Hepatocyte (in vitro differentiated cells): ENCODE measurements at regions not wholly inside any gene's neighbourhood (a gene's known extent, or its start where the extent isn't known, plus 50 kb on each side); places are given as distances from the start of the nearest gene placed in this dataset.

Experiments used
- DNase-seq: peaks from one replicate; pipeline ENCODE4 v3.0.0-alpha.2; 2016; ENCODE audit warnings: low spot score
- H2AFZ ChIP-seq: fragments of 200-600 bp; sonication (generic); 2 replicates; pipeline ENCODE4 v1.6.0; 2016; ENCODE audit warnings: antibody characterized with exemption, mild to moderate bottlenecking
- H3K27ac ChIP-seq: fragments of 200-600 bp; sonication (generic); 2 replicates; pipeline ENCODE4 v1.5.1; 2016; ENCODE audit warnings: mild to moderate bottlenecking
- H3K27me3 ChIP-seq: fragments of 200-600 bp; sonication (generic); 2 replicates; pipeline ENCODE4 v1.6.1; 2016
- H3K36me3 ChIP-seq: fragments of 200-600 bp; sonication (generic); replicated peaks from 2 replicates; pipeline ENCODE4 v1.5.1; 2016; ENCODE audit warnings: low read depth; ENCODE audit not compliant: insufficient read depth
- H3K4me1 ChIP-seq: fragments of 200-600 bp; sonication (generic); 2 replicates; pipeline ENCODE4 v1.5.1; 2016; ENCODE audit warnings: mild to moderate bottlenecking, moderate library complexity; ENCODE audit not compliant: insufficient read depth
- H3K4me2 ChIP-seq: fragments of 200-600 bp; sonication (generic); 2 replicates; pipeline ENCODE4 v1.6.0; 2016
- H3K4me3 ChIP-seq: fragments of 200-600 bp; sonication (generic); 2 replicates; pipeline ENCODE4 v1.5.1; 2016; ENCODE audit warnings: mild to moderate bottlenecking
- H3K79me2 ChIP-seq: fragments of 200-600 bp; sonication (generic); 2 replicates; pipeline ENCODE4 v1.6.0; 2017; ENCODE audit warnings: mild to moderate bottlenecking
- H3K9me2 ChIP-seq: fragments of 200-600 bp; sonication (generic); replicated peaks from 2 replicates; pipeline ENCODE4 v1.6.0; 2017; ENCODE audit warnings: mild to moderate bottlenecking; ENCODE audit not compliant: insufficient read depth
- H3K9me3 ChIP-seq: fragments of 200-600 bp; sonication (generic); 2 replicates; pipeline ENCODE4 v1.5.1; 2016; ENCODE audit warnings: low read depth, mild to moderate bottlenecking
- H4K20me1 ChIP-seq: fragments of 200-600 bp; sonication (generic); 2 replicates; pipeline ENCODE4 v1.6.0; 2016; ENCODE audit warnings: mild to moderate bottlenecking; ENCODE audit not compliant: insufficient read depth, poor library complexity, severe bottlenecking
- EZH2 ChIP-seq: fragments of 200-600 bp; sonication (generic); IDR thresholded peaks from 2 replicates; pipeline ENCODE4 v1.6.1; 2016; ENCODE audit warnings: antibody characterized with exemption, mild to moderate bottlenecking, borderline replicate concordance
- EZH2phosphoT487 ChIP-seq: fragments of 200-600 bp; sonication (generic); IDR thresholded peaks from one replicate; pipeline ENCODE4 v1.6.1; 2018; ENCODE audit warnings: antibody characterized with exemption, mild to moderate bottlenecking, low read depth, moderate library complexity; ENCODE audit not compliant: unreplicated experiment, severe bottlenecking
- WGBS: methylation state at CpG from one replicate; pipeline ENCODE4 v1.1.6; 2016; ENCODE audit warnings: low lambda C conversion rate; ENCODE audit errors: missing lambda C conversion rate; 5-methylcytosine and 5-hydroxymethylcytosine counted together
- TF ChIP-seq, protein P1 (sequence below): fragments of 200-600 bp; sonication (generic); IDR thresholded peaks from 2 replicates; pipeline ENCODE4 v1.5.1; 2016; ENCODE audit warnings: antibody characterized with exemption, mild to moderate bottlenecking; ENCODE audit not compliant: poor library complexity

DNA sequence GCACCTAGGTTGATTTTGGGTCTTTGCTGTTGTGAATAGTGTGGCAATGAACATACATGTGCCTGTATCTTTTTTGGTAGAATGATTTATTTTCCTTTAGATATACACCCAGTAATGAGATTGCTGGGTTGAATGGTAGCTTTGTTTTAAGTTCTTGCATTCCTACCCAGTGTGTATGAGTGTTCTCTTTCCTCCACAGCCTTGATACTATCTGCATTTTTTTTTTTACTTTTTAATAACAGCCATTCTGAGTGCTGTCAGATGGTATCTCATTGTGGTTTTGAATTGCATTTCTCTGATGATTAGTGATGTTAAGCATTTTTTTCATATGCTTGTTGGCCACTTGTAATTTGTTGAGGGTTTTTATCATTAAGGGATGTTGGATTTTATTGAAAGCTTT lies 351.8 kb upstream of the GNPDA2 start:
- H3K4me1 ChIP-seq: no peaks in the 10 kb centered on the region
- no peak overlapping the region for H3K4me2 ChIP-seq
- no peak for DNase-seq
- no peak overlapping the region for H3K4me3 ChIP-seq
- no peaks in the 10 kb centered on the region for H3K36me3 ChIP-seq
- no peak overlapping the region for H3K27ac ChIP-seq
- H3K79me2 ChIP-seq: no peaks in the 10 kb centered on the region
- no peak overlapping the region for H2AFZ ChIP-seq
- no peaks in the 10 kb centered on the region for H4K20me1 ChIP-seq
- H3K9me2 ChIP-seq: no peaks in the 10 kb centered on the region
- TF ChIP-seq EZH2 (no peak), EZH2phosphoT487 (no peak)
- TF ChIP-seq, protein P1, sequence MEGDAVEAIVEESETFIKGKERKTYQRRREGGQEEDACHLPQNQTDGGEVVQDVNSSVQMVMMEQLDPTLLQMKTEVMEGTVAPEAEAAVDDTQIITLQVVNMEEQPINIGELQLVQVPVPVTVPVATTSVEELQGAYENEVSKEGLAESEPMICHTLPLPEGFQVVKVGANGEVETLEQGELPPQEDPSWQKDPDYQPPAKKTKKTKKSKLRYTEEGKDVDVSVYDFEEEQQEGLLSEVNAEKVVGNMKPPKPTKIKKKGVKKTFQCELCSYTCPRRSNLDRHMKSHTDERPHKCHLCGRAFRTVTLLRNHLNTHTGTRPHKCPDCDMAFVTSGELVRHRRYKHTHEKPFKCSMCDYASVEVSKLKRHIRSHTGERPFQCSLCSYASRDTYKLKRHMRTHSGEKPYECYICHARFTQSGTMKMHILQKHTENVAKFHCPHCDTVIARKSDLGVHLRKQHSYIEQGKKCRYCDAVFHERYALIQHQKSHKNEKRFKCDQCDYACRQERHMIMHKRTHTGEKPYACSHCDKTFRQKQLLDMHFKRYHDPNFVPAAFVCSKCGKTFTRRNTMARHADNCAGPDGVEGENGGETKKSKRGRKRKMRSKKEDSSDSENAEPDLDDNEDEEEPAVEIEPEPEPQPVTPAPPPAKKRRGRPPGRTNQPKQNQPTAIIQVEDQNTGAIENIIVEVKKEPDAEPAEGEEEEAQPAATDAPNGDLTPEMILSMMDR: no peak
- H3K9me3 ChIP-seq: no peaks in the 10 kb centered on the region
- H3K27me3 ChIP-seq: no peaks in the 10 kb centered on the region

DNA sequence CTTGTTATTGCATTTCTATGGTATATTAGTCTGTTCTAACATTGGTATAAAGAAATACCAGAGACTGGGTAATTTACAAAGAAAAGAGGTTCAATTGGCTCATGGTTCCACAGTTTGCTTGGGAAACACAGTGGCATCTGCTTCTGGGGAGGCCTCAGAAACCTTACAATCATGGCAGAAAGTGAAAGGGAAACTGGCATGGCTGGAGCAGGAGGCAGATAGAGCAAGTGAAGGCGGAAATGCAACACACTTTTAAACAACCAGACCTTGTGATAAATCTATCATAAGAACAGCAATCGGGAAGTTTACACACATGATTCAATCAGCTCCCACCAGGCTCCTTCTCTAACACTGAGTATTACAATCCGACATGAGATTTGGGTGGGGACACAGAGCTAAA lies 346.6 kb upstream of the GNPDA2 start:
- Histone ChIP-seq H3K79me2 (no peaks in the 10 kb centered on the region), H3K4me1 (no peaks in the 10 kb centered on the region), H3K9me3 (no peaks in the 10 kb centered on the region), H3K27me3 (no peaks in the 10 kb centered on the region), H3K9me2 (no peaks in the 10 kb centered on the region), H3K27ac (no peak overlapping the region), H3K36me3 (no peaks in the 10 kb centered on the region), H4K20me1 (no peaks in the 10 kb centered on the region), H3K4me2 (no peak overlapping the region), H3K4me3 (no peak overlapping the region), H2AFZ (no peak overlapping the region)
- TF ChIP-seq, protein P1: no peak
- TF ChIP-seq EZH2phosphoT487 (no peak), EZH2 (no peak)
- DNase-seq: no peak
- 93% methylated on average over 3 of the region's 3 CpGs for WGBS

DNA sequence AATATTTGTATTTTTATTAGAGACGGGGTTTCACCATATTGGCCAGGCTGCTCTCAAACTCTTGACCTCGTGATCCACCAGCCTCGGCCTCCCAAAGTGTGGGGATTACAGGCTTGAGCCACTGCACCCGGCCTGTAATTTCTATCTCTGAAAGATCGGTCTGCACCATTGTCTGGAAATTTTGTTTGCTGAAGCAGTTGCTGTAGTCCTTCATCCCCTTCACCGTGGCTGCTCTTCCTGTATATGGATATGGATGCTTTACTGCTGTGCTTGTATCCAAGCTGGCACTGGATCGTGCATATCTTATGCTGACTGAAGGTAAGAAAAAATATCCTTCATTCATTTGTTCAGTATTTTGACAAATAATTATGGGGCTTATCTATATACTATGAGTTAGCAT lies 338.4 kb upstream of the GNPDA2 start:
- no peaks in the 10 kb centered on the region for H3K4me1 ChIP-seq
- no peaks in the 10 kb centered on the region for H3K9me3 ChIP-seq
- H3K36me3 ChIP-seq: no peaks in the 10 kb centered on the region
- H3K9me2 ChIP-seq: no peaks in the 10 kb centered on the region
- H4K20me1 ChIP-seq: no peaks in the 10 kb centered on the region
- 89% methylated on average over 7 of the region's 7 CpGs for WGBS
- no peak for DNase-seq
- H3K4me3 ChIP-seq: no peak overlapping the region
- no peaks in the 10 kb centered on the region for H3K79me2 ChIP-seq
- H3K4me2 ChIP-seq: no peak overlapping the region
- TF ChIP-seq, protein P1: no peak
- no peak for TF ChIP-seq EZH2phosphoT487
- TF ChIP-seq EZH2: no peak
- no peak overlapping the region for H2AFZ ChIP-seq
- H3K27ac ChIP-seq: no peak overlapping the region
- H3K27me3 ChIP-seq: no peaks in the 10 kb centered on the region

DNA sequence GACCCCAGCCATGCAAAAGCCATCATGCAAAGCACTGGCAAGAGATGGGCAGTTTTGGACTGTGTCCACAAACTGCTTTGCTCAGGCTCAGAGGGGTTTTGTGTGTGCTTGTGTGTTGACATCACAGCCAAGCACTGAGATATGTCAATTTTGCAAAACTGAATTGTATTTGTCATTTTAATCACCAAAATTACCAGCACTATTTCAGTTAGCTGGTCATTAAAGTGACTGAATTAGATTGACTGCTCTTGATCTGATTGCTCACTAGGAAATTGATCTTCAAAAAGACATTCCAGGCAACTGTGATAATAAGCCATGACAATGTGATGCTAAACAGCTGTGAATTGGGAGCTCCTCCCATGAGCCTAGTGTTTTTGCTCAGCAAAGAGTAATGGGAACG lies 337.3 kb upstream of the GNPDA2 start:
- Histone ChIP-seq H3K27me3 (no peaks in the 10 kb centered on the region), H3K9me3 (no peaks in the 10 kb centered on the region), H4K20me1 (no peaks in the 10 kb centered on the region), H3K36me3 (no peaks in the 10 kb centered on the region), H3K27ac (no peak overlapping the region), H3K9me2 (no peaks in the 10 kb centered on the region), H3K4me2 (no peak overlapping the region), H2AFZ (no peak overlapping the region), H3K4me1 (no peaks in the 10 kb centered on the region), H3K79me2 (no peaks in the 10 kb centered on the region), H3K4me3 (no peak overlapping the region)
- DNase-seq: no peak
- TF ChIP-seq EZH2phosphoT487: no peak
- TF ChIP-seq, protein P1: no peak
- no peak for TF ChIP-seq EZH2
- WGBS: 10% methylated on average over 1 of the region's 1 CpG
